HG02884 (cell line): ENCODE measurements at regions not wholly inside any gene's neighbourhood (a gene's known extent, or its start where the extent isn't known, plus 50 kb on each side); places are given as distances from the start of the nearest gene placed in this dataset.
A peak's percentile ranks its signal among the peaks of the same experiment; 100 is the strongest.
"Not testable (repeated sequence)": the region's sequence is repeated elsewhere in the genome, so short reads cannot be mapped to it uniquely, and the experiment has no call there.

Experiments
- ATAC-seq: cut with Tn5 transposase; IDR thresholded peaks from one replicate; pipeline ENCODE4 v1.9.1; 2021; ENCODE audit warnings: mild to moderate bottlenecking, moderate library complexity; ENCODE audit not compliant: unreplicated experiment

- ATAC-seq, result no peak
Observed at GRCh38 chr1:199087144-199087543, 448.3 kb downstream of the PTPRC start.

GRCh38 chr1:199089393-199090122 is 450.7 kb downstream of the PTPRC start:
- ATAC-seq, result peak; percentile 92

- not testable (repeated sequence) for ATAC-seq
Observed at GRCh38 chr1:199095628-199096027, 456.8 kb downstream of the PTPRC start.

GRCh38 chr1:199096591-199096990 is 457.8 kb downstream of the PTPRC start:
- no peak for ATAC-seq

DNA sequence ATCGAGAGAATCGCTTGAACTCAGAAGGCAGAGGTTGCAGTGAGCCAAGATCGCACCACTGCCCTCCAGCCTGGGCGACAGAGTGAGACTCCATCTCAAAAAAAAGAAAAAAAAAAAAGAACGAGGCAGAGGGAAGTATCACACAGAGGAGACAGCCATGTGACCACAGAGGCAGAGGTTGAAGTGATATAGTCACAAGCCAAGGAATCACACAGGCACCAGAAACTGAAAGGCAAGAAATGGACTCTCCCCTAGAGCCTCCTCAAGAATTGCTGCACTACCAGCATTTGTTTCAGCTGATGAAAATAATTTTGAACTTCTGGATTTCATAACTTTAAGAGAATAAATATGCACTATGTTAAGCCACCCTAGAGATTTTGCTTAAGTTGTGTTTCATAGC is 459.6 kb downstream of the PTPRC start:
- no peak for ATAC-seq

- ATAC-seq, result no peak
Observed at GRCh38 chr1:199101139-199101538, 462.3 kb downstream of the PTPRC start.

DNA sequence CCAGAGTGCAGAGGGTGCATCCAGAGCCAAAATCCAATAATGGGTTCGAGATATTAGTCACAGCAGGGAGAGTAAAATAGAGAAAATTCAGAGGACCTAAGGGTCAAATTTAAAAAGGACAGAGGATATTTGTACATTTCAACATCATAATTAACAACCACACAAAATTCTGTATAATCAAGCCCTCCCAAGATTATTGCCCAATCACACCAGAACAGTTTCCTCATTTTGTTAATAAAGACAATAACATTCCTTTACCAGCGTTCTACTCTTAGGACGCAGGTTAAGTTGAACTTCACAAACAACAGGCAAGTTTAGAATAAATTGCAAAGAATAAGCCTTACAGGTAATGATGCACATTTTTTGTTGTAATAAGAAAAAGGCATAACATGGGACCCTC is 462.8 kb downstream of the PTPRC start:
- ATAC-seq, result no peak

DNA sequence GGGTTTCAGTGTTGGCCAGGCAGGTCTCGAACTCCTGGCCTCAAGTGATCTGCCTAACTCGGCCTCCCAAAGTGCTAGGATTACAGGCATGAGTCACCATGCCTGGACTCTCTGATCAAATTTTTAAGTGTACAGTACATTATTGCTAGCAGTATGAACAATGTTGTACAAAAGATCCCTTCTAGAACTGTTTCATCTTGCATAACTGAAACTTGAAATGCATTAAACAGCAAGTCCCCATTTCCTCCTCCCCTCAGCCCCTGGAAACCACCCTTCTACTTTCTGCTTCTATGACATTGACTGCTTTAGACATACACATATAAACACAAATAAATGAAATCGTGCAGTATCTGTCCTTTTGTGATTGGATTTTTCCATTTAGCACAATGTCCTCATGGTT is 463.4 kb downstream of the PTPRC start:
- ATAC-seq, result peak; percentile 74

DNA sequence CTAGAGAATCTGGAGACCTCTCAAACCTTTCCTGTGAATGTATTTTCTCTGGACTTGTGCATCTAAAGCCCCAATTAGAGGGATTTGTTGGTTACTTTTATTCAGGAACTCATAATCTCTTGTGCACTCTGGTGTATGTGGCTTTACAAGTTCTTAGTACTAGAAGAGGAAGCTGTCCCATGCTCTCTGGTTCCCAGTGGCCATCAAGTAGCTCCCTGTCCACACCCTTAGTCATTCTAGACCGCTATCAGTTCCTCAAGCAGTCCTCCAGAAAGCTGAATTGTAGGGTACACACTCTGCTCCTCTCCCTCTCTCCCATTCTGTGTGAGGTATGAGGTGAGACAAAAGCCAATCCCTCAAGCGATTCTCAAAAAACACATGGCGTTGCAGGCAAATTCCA is 470.3 kb downstream of the PTPRC start:
- no peak for ATAC-seq

DNA sequence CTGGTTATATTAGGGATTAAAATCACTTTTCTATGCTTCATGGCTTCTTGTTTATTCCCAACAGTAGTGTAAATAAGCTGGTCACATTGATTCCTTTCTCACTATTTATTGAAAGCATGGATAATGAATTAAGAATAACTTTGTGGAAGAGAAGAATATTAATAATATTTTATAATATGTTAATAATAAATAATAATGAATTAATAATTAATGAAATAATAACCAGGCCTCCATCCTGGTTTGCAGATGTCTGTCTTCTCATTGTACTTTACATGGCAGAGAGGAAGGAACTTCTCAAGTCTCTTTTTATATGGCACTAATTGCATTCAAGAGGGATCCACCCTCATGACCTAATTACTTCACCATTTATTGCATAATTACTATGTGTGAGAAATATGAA is 473.5 kb downstream of the PTPRC start:
- no peak for ATAC-seq

DNA sequence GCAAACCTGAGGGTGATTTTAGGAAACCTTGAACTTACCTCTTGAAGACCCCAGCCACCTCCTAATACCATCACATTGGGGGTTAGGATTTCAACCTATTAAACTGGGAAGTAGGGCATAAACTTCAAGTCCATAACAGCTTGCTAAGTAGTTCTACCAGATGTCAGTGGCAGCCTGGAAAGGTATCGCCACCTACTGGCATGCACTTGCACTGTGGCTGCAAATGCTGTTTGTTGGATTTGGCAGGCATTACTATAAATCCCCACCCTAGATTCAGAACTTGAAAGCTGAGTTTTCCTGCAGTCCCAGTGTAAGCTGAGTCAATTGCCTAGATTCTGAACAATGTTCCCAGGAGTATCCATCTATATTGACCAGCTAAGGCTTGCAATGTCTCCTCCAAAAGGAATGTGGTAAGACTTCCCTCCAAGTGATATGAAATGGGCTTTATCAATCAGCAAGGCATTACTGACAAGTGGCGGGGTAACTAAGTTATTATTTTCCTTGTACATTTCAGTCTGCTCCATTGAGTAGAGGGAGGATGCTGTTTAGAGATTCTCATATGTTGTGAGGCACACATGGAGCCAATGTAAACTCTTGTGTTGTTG is 474.5 kb downstream of the PTPRC start:
- ATAC-seq, result peak; percentile 54

DNA sequence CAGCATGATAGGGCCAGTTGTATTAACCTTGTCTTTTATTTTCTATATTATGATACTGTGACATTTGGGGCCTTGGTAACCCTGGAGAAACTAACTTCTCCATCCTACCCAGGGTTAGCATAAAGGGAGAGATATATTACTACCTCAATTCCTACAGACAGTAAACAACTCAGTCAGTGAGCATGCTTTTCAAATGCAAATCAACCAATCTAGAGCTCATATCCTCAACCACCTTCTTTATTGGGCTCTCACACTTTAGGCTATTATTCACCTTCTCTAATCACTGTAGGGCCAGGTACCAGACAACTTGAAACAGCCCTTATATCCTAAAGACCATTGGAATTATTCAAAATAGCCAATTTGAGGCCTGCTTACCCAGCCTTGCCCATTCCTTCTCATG is 477.6 kb downstream of the PTPRC start:
- no peak for ATAC-seq

- ATAC-seq, result no peak
Observed at GRCh38 chr1:199121047-199121446, 482.2 kb downstream of the PTPRC start.

DNA sequence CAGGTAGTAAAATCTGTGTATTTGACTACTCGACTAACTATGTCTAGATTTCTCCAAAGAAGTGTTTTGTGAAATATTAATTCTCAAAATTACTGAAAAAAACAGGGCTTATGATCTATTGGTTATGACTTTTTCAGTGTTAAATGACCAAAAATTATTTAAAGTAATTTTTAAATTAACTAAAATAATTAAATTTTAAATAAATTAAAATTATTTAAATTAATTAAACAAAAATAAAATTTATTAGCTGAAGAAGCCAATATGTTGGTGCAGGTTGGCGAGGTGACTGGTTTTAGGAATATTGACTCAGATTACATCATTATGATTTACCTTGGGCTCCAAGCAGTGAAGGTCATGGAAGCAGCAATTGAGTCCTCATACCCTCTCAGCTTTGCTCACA is 483.2 kb downstream of the PTPRC start:
- no peak for ATAC-seq

DNA sequence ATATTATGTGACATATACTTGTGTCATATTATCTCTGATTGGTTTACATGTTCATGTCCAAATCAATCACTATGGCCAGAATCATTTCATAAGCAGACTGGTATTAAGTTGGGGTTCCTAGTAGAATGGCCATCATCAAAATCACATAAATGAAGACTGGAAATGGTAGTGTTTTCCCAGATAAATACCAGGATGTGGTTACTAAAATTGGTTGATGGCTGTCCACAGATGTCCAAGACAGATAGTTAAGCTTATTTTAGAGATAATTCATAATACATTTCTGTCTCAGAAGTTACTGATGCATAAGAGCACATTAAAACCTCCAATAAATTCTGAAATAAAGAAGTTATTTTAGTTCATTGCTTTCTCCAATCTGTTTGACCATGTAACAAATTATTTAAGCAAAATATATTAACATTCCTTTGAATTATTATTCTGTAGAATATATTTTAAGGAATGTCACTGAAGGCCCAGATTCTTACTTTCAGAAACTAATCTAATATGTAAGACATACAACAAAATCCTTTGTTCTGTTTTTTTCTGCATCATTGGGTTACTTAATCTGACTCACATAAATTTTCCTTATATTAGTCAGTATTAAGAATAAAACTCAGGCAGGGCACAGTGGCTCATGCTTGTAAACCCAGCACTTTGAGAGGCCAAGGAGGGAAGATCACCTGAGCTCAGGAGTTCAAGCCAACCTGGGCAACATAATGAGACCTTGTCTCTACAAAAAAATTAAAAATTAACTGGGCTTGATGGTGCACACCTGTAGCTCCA is 483.9 kb downstream of the PTPRC start:
- ATAC-seq, result no peak

- ATAC-seq, result no peak
Observed at GRCh38 chr1:199123615-199124014, 484.8 kb downstream of the PTPRC start.

DNA sequence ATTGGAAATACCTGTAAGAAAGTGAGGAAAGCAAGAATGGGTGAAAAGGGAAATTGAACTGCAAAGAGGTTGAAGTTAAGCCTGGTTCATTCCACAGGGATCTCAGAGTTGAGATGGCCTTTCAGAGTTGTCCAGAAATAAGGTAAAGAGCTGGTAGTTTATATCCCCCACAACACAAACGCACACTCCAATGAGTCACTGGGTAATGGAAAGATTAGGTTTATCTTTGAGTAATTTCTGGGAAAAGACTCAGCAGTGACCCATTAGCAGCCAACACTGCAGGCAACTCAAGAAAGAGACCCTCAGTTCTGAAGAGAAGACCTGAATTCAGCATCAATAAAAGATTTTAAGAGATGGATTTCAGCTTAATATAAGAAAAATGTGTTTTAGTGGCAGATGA is 485.5 kb downstream of the PTPRC start:
- no peak for ATAC-seq

GRCh38 chr1:199129247-199129646 is 490.4 kb downstream of the PTPRC start:
- no peak for ATAC-seq

DNA sequence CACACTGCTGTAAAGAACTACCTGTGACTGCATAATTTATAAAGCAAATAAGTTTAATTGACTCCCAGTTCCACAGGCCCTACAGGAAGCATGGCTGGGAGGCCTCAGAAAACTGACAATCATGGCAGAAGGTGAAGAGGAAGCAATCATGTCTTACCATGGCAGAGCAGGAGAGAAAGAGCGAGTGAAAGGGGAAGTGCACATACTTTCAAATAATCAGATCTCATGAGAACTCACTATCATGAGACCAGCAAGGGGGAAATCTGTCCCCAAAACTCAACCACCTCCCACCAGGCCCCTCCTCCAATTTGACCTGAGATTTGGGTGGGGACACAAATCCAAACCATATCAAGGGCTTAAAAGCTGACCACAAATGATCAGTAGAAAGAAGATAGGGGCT is 493.2 kb downstream of the PTPRC start:
- ATAC-seq, result no peak

GRCh38 chr1:199135901-199136300 is 497.1 kb downstream of the PTPRC start:
- no peak for ATAC-seq

DNA sequence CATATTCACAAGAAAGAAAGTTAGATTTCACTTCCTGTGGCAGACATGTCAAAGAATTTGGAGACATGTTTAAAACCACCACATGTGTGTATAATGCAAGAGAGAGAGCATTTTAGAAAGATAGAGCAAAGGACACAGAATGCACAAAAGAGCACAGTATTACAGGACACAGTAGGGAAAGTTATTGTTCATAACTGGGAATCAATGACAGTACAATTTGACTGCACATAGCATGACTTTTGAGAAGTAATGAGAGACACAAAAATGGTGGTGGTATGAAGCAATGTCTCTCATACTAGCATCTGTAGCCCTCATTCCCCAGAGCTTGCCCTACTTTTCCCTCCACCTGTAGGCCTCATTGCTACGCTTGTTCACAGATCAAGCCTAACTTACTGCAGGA is 499.2 kb downstream of the PTPRC start:
- no peak for ATAC-seq

DNA sequence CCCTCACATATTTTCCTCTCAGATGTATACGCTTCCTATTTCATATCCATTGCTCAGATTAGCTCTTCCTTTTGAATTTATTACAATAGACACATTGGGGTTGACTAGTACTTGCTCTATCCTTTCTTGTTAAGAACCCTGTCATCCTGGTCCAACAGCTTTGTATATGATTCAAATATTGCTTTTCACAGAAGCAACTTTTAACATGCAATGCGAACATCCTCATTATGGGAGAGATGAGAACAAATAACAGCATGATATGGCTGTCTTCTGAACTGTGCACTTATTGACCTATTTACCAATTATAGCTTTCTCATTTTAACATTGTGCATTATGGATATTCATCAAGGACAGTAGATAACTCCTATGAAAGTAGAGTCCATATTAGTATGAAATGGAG is 510.8 kb downstream of the PTPRC start:
- ATAC-seq, result no peak
